ENCODE measurements at regions not wholly inside any gene's neighbourhood (a gene's known extent, or its start where the extent isn't known, plus 50 kb on each side); places are given as distances from the start of the nearest gene placed in this dataset.

DNA sequence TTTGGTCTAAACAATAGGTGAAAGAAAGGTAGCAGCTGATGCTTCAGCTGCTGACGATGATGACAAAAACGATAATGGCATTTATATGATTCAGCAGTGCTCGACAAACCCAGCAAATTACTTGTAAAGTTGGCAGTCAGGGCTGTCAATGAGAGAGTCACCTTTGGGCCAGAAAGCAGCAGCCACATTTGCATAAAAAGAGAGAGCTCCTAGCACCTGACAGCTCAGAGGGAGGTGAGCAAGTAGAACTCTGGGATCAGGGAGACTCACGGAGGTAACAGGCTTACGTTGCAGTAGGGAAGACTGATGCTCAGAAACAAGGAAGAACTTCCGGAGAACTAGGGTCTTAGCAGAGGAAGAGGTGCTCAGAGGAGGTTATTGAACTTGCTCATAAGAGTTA is 291.9 kb upstream of the ZFHX3 start:
- no TSS peak for BruUV-seq (replicated peaks)
- Histone ChIP-seq H3K9me2 (ENCODE audit: insufficient read depth) (no peaks in the 10 kb centered on the region), H3K9ac (ENCODE audit: low read length) (no peak overlapping the region), H3K4me3 (replicated peaks in 1 of 2; ENCODE audit: low read depth in 1 of 2, low read length in 2 of 2) (no peak overlapping the region), H3K9me3 (ENCODE audit: control insufficient read depth in 1 of 2, insufficient read depth in 1 of 2, low read depth in 1 of 2, low read length in 2 of 2) (no peaks in the 10 kb centered on the region), H3K27me3 (ENCODE audit: insufficient read depth, low read length) (peaks cover 43% of the 10 kb centered on the region), H3K36me3 (ENCODE audit: control insufficient read depth in 1 of 2, insufficient read depth in 2 of 2, low read length in 2 of 2) (no peaks in the 10 kb centered on the region), H4K20me1 (ENCODE audit: insufficient read depth) (no peaks in the 10 kb centered on the region), H3K4me2 (ENCODE audit: low read length) (no peak overlapping the region), H2AFZ (ENCODE audit: low read depth, low read length, poor library complexity, severe bottlenecking) (no peak overlapping the region), H3K27ac (ENCODE audit: low read depth, low read length) (no peak overlapping the region), H3K79me2 (ENCODE audit: insufficient read depth, low read length) (no peaks in the 10 kb centered on the region), H3K4me1 (ENCODE audit: control insufficient read depth in 1 of 2, insufficient read depth in 2 of 2, low read length in 2 of 2) (no peaks in the 10 kb centered on the region)
- no peak for DNase-seq (ENCODE audit: low read depth, low spot score)
- no peak for ATAC-seq
- intact Hi-C loops (cut with micrococcal nuclease), result no loop called here
- TF ChIP-seq SIN3A (IDR thresholded peaks at IDR 0.05; ENCODE audit: low read depth), result no peak
- TF ChIP-seq SRF (IDR thresholded peaks at IDR 0.05; ENCODE audit: low read depth), result no peak
- TF ChIP-seq YY1 (IDR thresholded peaks at IDR 0.05; ENCODE audit: extremely low read depth, insufficient replicate concordance, low read depth, low read length), result no peak
- no peak for TF ChIP-seq POLR2A (IDR thresholded peaks at IDR 0.05; ENCODE audit: borderline replicate concordance, extremely low read depth, insufficient read depth, insufficient read length)
- TF ChIP-seq, protein P1, sequence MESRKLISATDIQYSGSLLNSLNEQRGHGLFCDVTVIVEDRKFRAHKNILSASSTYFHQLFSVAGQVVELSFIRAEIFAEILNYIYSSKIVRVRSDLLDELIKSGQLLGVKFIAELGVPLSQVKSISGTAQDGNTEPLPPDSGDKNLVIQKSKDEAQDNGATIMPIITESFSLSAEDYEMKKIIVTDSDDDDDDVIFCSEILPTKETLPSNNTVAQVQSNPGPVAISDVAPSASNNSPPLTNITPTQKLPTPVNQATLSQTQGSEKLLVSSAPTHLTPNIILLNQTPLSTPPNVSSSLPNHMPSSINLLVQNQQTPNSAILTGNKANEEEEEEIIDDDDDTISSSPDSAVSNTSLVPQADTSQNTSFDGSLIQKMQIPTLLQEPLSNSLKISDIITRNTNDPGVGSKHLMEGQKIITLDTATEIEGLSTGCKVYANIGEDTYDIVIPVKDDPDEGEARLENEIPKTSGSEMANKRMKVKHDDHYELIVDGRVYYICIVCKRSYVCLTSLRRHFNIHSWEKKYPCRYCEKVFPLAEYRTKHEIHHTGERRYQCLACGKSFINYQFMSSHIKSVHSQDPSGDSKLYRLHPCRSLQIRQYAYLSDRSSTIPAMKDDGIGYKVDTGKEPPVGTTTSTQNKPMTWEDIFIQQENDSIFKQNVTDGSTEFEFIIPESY (IDR thresholded peaks at IDR 0.05; ENCODE audit: extremely low read depth, insufficient replicate concordance, low read length), result no peak
- TF ChIP-seq CBX3 (IDR thresholded peaks at IDR 0.05; ENCODE audit: low read depth), result no peak
- TF ChIP-seq, protein P2, sequence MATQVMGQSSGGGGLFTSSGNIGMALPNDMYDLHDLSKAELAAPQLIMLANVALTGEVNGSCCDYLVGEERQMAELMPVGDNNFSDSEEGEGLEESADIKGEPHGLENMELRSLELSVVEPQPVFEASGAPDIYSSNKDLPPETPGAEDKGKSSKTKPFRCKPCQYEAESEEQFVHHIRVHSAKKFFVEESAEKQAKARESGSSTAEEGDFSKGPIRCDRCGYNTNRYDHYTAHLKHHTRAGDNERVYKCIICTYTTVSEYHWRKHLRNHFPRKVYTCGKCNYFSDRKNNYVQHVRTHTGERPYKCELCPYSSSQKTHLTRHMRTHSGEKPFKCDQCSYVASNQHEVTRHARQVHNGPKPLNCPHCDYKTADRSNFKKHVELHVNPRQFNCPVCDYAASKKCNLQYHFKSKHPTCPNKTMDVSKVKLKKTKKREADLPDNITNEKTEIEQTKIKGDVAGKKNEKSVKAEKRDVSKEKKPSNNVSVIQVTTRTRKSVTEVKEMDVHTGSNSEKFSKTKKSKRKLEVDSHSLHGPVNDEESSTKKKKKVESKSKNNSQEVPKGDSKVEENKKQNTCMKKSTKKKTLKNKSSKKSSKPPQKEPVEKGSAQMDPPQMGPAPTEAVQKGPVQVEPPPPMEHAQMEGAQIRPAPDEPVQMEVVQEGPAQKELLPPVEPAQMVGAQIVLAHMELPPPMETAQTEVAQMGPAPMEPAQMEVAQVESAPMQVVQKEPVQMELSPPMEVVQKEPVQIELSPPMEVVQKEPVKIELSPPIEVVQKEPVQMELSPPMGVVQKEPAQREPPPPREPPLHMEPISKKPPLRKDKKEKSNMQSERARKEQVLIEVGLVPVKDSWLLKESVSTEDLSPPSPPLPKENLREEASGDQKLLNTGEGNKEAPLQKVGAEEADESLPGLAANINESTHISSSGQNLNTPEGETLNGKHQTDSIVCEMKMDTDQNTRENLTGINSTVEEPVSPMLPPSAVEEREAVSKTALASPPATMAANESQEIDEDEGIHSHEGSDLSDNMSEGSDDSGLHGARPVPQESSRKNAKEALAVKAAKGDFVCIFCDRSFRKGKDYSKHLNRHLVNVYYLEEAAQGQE (IDR thresholded peaks at IDR 0.05; ENCODE audit: low read depth), result no peak
- no peak for TF ChIP-seq ELF1 (IDR thresholded peaks at IDR 0.05; ENCODE audit: borderline replicate concordance, low read depth)
- TF ChIP-seq POLR2AphosphoS5 (IDR thresholded peaks at IDR 0.05; ENCODE audit: low read depth, low read length), result no peak
- TF ChIP-seq EGR1 (IDR thresholded peaks at IDR 0.05; ENCODE audit: low read depth), result no peak
- no peak for TF ChIP-seq EZH2 (IDR thresholded peaks at IDR 0.05)
- no peak for TF ChIP-seq FOSL1 (IDR thresholded peaks at IDR 0.05; ENCODE audit: low read depth)
- TF ChIP-seq SP1 (IDR thresholded peaks at IDR 0.05; ENCODE audit: low read depth), result no peak
- TF ChIP-seq CEBPB (IDR thresholded peaks at IDR 0.05; ENCODE audit: low read depth), result no peak
- TF ChIP-seq RAD21 (IDR thresholded peaks at IDR 0.05; ENCODE audit: low read depth), result no peak
- no peak for TF ChIP-seq TCF7L2 (IDR thresholded peaks at IDR 0.05; ENCODE audit: borderline replicate concordance, extremely low read depth, insufficient read depth, insufficient read length)
- ChIA-PET POLR2A (no interaction called here), RAD21 (ENCODE audit: low non-redundant PET in 1 of 2, low total read pairs in 2 of 2, uncharacterized antibody in 2 of 2, unreplicated experiment in 2 of 2) (no interaction called here), CTCF (no interaction called here)
